ENCODE measurements at regions not wholly inside any gene's neighbourhood (a gene's known extent, or its start where the extent isn't known, plus 50 kb on each side); places are given as distances from the start of the nearest gene placed in this dataset.

DNA sequence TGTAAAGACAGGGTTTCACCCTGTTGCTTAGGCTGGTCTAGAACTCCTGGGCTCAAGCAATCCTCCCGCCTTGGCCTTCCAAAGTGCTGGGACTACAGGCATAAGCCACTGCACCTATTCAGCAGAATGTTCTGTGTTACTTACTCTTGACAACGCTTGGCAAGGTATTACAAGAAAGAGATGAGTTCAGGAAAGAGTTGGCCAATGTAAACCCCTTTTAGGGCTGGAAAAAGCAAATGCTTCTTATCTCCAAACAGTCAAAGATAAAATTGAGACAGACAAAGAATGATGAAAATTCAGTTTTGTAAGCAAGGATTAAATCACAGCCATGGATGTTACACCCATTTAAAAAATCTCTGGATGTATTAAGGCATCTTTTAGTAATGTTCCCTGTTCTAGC lies 114.0 kb upstream of the PODXL start:
- ATAC-seq (ENCODE audit: low read depth) (no peak), DNase-seq (no peak)
- POLR2A ChIA-PET (ENCODE audit: unreplicated experiment) = no interaction called here
- Histone ChIP-seq H3K27me3 (ENCODE audit: control insufficient read depth, insufficient read depth, low read length) (peaks cover 35% of the 10 kb centered on the region), H2BK5ac (ENCODE audit: low read depth, low read length, poor library complexity, severe bottlenecking) (no peak overlapping the region), H3K56ac (ENCODE audit: extremely low read depth, insufficient read depth, low read length) (no peak overlapping the region), H3K9ac (ENCODE audit: low read depth, low read length) (no peak overlapping the region), H3K18ac (ENCODE audit: low read depth, low read length) (no peak overlapping the region), H2AK9ac (replicated peaks; ENCODE audit: low read depth, low read length, poor library complexity) (no peak overlapping the region), H3K79me1 (ENCODE audit: low read depth in 1 of 2, low read length in 2 of 2) (no peaks in the 10 kb centered on the region), H3K4me1 (ENCODE audit: control insufficient read depth, insufficient read depth, low read length) (no peaks in the 10 kb centered on the region), H2BK120ac (ENCODE audit: low read depth, low read length) (no peak overlapping the region), H4K91ac (ENCODE audit: insufficient read depth, low read depth, low read length) (no peak overlapping the region), H4K5ac (ENCODE audit: low read depth, low read length) (no peak overlapping the region), H2AK5ac (ENCODE audit: low read depth, low read length) (no peak overlapping the region), H2AFZ (replicated peaks; ENCODE audit: low read length, poor library complexity) (no peak overlapping the region), H3K27ac (ENCODE audit: insufficient read depth, low read length) (no peak overlapping the region), H3K4me2 (ENCODE audit: low read depth, low read length) (no peak overlapping the region), H2BK20ac (ENCODE audit: low read depth, low read length) (no peak overlapping the region), H4K20me1 (ENCODE audit: insufficient read depth, low read length) (no peaks in the 10 kb centered on the region), H3K9me1 (ENCODE audit: insufficient read depth, low read length) (no peaks in the 10 kb centered on the region), H3K4ac (ENCODE audit: low read depth, low read length) (no peak overlapping the region), H3K23ac (ENCODE audit: low read depth, low read length) (no peak overlapping the region), H4K8ac (ENCODE audit: low read depth in 2 of 2, low read length in 2 of 2) (no peak overlapping the region), H3K36me3 (ENCODE audit: control insufficient read depth, insufficient read depth, low read length) (no peaks in the 10 kb centered on the region), H3K9me3 (ENCODE audit: control insufficient read depth, insufficient read depth, low read length) (no peaks in the 10 kb centered on the region), H3K4me3 (ENCODE audit: insufficient read depth, low read depth, low read length) (no peak overlapping the region), H3K14ac (replicated peaks; ENCODE audit: low read depth, low read length) (no peak overlapping the region), H2BK15ac (ENCODE audit: low read depth, low read length) (no peak overlapping the region)
- dilution Hi-C loops (cut with HindIII; ENCODE audit: low sequenced_read_pairs, unreplicated experiment) (no loop called here), intact Hi-C loops (cut with micrococcal nuclease) (no loop called here), in situ Hi-C loops (cut with MboI; ENCODE audit: low sequenced_read_pairs) (no loop called here)
- BruUV-seq (replicated peaks) = no TSS peak
- 80% methylated on average over 1 of the region's 2 CpGs; no CpG with 5 or more reads in 1 of the 2 experiments for WGBS, 2 experiments (ENCODE audit: extremely low coverage in 2 of 2, insufficient read length in 1 of 2)
- CTCF ChIA-PET = no interaction called here
- TF ChIP-seq FOS (IDR thresholded peaks at IDR 0.05; ENCODE audit: low read depth, low read length) = no peak
- no peak for TF ChIP-seq NFE2L2 (IDR thresholded peaks at IDR 0.05; ENCODE audit: low read depth, low read length)
- TF ChIP-seq, protein P1, sequence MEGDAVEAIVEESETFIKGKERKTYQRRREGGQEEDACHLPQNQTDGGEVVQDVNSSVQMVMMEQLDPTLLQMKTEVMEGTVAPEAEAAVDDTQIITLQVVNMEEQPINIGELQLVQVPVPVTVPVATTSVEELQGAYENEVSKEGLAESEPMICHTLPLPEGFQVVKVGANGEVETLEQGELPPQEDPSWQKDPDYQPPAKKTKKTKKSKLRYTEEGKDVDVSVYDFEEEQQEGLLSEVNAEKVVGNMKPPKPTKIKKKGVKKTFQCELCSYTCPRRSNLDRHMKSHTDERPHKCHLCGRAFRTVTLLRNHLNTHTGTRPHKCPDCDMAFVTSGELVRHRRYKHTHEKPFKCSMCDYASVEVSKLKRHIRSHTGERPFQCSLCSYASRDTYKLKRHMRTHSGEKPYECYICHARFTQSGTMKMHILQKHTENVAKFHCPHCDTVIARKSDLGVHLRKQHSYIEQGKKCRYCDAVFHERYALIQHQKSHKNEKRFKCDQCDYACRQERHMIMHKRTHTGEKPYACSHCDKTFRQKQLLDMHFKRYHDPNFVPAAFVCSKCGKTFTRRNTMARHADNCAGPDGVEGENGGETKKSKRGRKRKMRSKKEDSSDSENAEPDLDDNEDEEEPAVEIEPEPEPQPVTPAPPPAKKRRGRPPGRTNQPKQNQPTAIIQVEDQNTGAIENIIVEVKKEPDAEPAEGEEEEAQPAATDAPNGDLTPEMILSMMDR (conservative IDR thresholded peaks at IDR 0.05; ENCODE audit: low read depth, low read length) = no peak
- no peak for TF ChIP-seq POLR2A (IDR thresholded peaks at IDR 0.05; ENCODE audit: low read depth, low read length)

All from IMR-90 (cell line).